Retina (tissue), 1 donor: ENCODE measurements at regions not wholly inside any gene's neighbourhood (a gene's known extent, or its start where the extent isn't known, plus 50 kb on each side); places are given as distances from the start of the nearest gene placed in this dataset.
A peak's percentile ranks its signal among the peaks of the same experiment; 100 is the strongest.
"Not testable (repeated sequence)": the region's sequence is repeated elsewhere in the genome, so short reads cannot be mapped to it uniquely, and the experiment has no call there.

Experiments used
- DNase-seq: peaks from one replicate; pipeline ENCODE4 v3.0.0-alpha.2; 2016

GRCh38 chr20:29031262-29031982 lies 2226.0 kb upstream of the DEFB115 start:
- DNase-seq = not testable (repeated sequence)

GRCh38 chr20:29044239-29044638 lies 2213.2 kb upstream of the DEFB115 start:
- not testable (repeated sequence) for DNase-seq

GRCh38 chr20:29050008-29050606 lies 2207.4 kb upstream of the DEFB115 start:
- not testable (repeated sequence) for DNase-seq

GRCh38 chr20:29057866-29058484 lies 2199.5 kb upstream of the DEFB115 start:
- DNase-seq = not testable (repeated sequence)

GRCh38 chr20:29062451-29062850 lies 2195.0 kb upstream of the DEFB115 start:
- DNase-seq = not testable (repeated sequence)

GRCh38 chr20:29066341-29066740 lies 2191.1 kb upstream of the DEFB115 start:
- not testable (repeated sequence) for DNase-seq

- DNase-seq = not testable (repeated sequence)
Observed at GRCh38 chr20:29073640-29074039, 2183.8 kb upstream of the DEFB115 start.

- peak; percentile 24 for DNase-seq
Observed at GRCh38 chr20:29079769-29080690, 2177.4 kb upstream of the DEFB115 start.

- not testable (repeated sequence) for DNase-seq
Observed at GRCh38 chr20:29081712-29082111, 2175.8 kb upstream of the DEFB115 start.

- DNase-seq = no peak
Observed at GRCh38 chr20:29085625-29086024, 2171.8 kb upstream of the DEFB115 start.

GRCh38 chr20:29086145-29086718 lies 2171.2 kb upstream of the DEFB115 start:
- DNase-seq = not testable (repeated sequence)

- no peak for DNase-seq
Observed at GRCh38 chr20:29086938-29087337, 2170.5 kb upstream of the DEFB115 start.

- not testable (repeated sequence) for DNase-seq
Observed at GRCh38 chr20:29087887-29088286, 2169.6 kb upstream of the DEFB115 start.

GRCh38 chr20:29088472-29088871 lies 2169.0 kb upstream of the DEFB115 start:
- DNase-seq = not testable (repeated sequence)

- not testable (repeated sequence) for DNase-seq
Observed at GRCh38 chr20:29089409-29089808, 2168.1 kb upstream of the DEFB115 start.

- DNase-seq = not testable (repeated sequence)
Observed at GRCh38 chr20:29093958-29094357, 2163.5 kb upstream of the DEFB115 start.

GRCh38 chr20:29096695-29097094 lies 2160.8 kb upstream of the DEFB115 start:
- DNase-seq = not testable (repeated sequence)

GRCh38 chr20:29107884-29108283 lies 2149.6 kb upstream of the DEFB115 start:
- DNase-seq = not testable (repeated sequence)

GRCh38 chr20:29109386-29109785 lies 2148.1 kb upstream of the DEFB115 start:
- DNase-seq = not testable (repeated sequence)

- not testable (repeated sequence) for DNase-seq
Observed at GRCh38 chr20:29115097-29115496, 2142.4 kb upstream of the DEFB115 start.

- DNase-seq = no peak
Observed at GRCh38 chr20:29119141-29119540, 2138.3 kb upstream of the DEFB115 start.

- DNase-seq = not testable (repeated sequence)
Observed at GRCh38 chr20:29119684-29120083, 2137.8 kb upstream of the DEFB115 start.
